Neuronal stem cell (in vitro differentiated cells): ENCODE measurements at regions not wholly inside any gene's neighbourhood (a gene's known extent, or its start where the extent isn't known, plus 50 kb on each side); places are given as distances from the start of the nearest gene placed in this dataset.
A peak's percentile ranks its signal among the peaks of the same experiment; 100 is the strongest.
"Not testable (repeated sequence)": the region's sequence is repeated elsewhere in the genome, so short reads cannot be mapped to it uniquely, and the experiment has no call there.

Experiments
- DNase-seq: peaks from one replicate; pipeline ENCODE4 v3.0.0-alpha.2; 2013; ENCODE audit warnings: low spot score
- H2AFZ ChIP-seq: one replicate; pipeline ENCODE4 v1.6.1; 2013; ENCODE audit warnings: mild to moderate bottlenecking, low read length, inconsistent platforms
- H2AK5ac ChIP-seq: 2 replicates; pipeline ENCODE4 v1.6.1; 2013; ENCODE audit warnings: low read depth, mild to moderate bottlenecking, inconsistent platforms, low read length, moderate library complexity, mixed read lengths
- H2BK120ac ChIP-seq: 2 replicates; pipeline ENCODE4 v1.6.1; 2013; ENCODE audit warnings: low read depth, mild to moderate bottlenecking, inconsistent platforms, low read length, moderate library complexity, mixed read lengths
- H2BK12ac ChIP-seq: one replicate; pipeline ENCODE4 v1.6.1; 2013; ENCODE audit warnings: low read length, inconsistent platforms
- H2BK15ac ChIP-seq: 2 replicates; pipeline ENCODE4 v1.6.1; 2013; ENCODE audit warnings: mild to moderate bottlenecking, low read length, inconsistent platforms, mixed read lengths
- H2BK5ac ChIP-seq: one replicate; pipeline ENCODE4 v1.6.1; 2013; ENCODE audit warnings: inconsistent platforms, mild to moderate bottlenecking, low read length, moderate library complexity
- H3K14ac ChIP-seq: one replicate; pipeline ENCODE4 v1.6.1; 2013; ENCODE audit warnings: low read length, inconsistent platforms
- H3K18ac ChIP-seq: 2 replicates; pipeline ENCODE4 v1.6.1; 2013; ENCODE audit warnings: low read length, inconsistent platforms
- H3K23ac ChIP-seq: 2 replicates; pipeline ENCODE4 v1.6.1; 2013; ENCODE audit warnings: low read depth, mild to moderate bottlenecking, mixed read lengths, low read length, inconsistent platforms; ENCODE audit not compliant: poor library complexity
- H3K27ac ChIP-seq: replicated peaks from 3 replicates; pipeline ENCODE4 v1.5.1; 2013; ENCODE audit warnings: low read length, inconsistent platforms
- H3K27me3 ChIP-seq, 3 experiments: 2 replicates each; pipeline ENCODE4 v1.6.1; 2013; ENCODE audit warnings: low read length in 3 of 3, mild to moderate bottlenecking in 2 of 3, inconsistent platforms in 1 of 3, low read depth in 1 of 3, mixed read lengths in 1 of 3, moderate library complexity in 1 of 3; ENCODE audit not compliant: control insufficient read depth in 3 of 3, insufficient read depth in 3 of 3
- H3K36me3 ChIP-seq, 2 donors: replicated peaks in 1 of 2; 2 replicates each; pipeline ENCODE4 v1.6.1; 2013; ENCODE audit warnings: low read length in 2 of 2; ENCODE audit not compliant: control insufficient read depth in 2 of 2, insufficient read depth in 2 of 2
- H3K4ac ChIP-seq: 2 replicates; pipeline ENCODE4 v1.6.1; 2013; ENCODE audit warnings: inconsistent platforms, mild to moderate bottlenecking, low read length, moderate library complexity
- H3K4me1 ChIP-seq, 2 donors: 1 replicate in 1 of 2; 2 replicates in 1 of 2; pipeline ENCODE4 v1.6.1; 2013; ENCODE audit warnings: low read length in 2 of 2, low read depth in 1 of 2; ENCODE audit not compliant: control insufficient read depth in 2 of 2, insufficient read depth in 1 of 2
- H3K4me2 ChIP-seq: one replicate; pipeline ENCODE4 v1.6.1; 2013; ENCODE audit warnings: mild to moderate bottlenecking, low read length, inconsistent platforms; ENCODE audit not compliant: insufficient read depth, poor library complexity, severe bottlenecking
- H3K4me3 ChIP-seq, 2 donors: 2 replicates each; pipeline ENCODE4 v1.5.1; 2013; ENCODE audit warnings: low read length in 2 of 2, mild to moderate bottlenecking in 2 of 2, inconsistent platforms in 1 of 2, moderate library complexity in 1 of 2
- H3K79me1 ChIP-seq: one replicate; pipeline ENCODE4 v1.6.1; 2013; ENCODE audit warnings: low read depth, mild to moderate bottlenecking, inconsistent platforms, low read length, moderate library complexity
- H3K9ac ChIP-seq: one replicate; pipeline ENCODE4 v1.6.1; 2013; ENCODE audit warnings: mild to moderate bottlenecking, low read depth, low read length, inconsistent platforms; ENCODE audit not compliant: poor library complexity
- H3K9me3 ChIP-seq, 2 donors: replicated peaks in 1 of 2; 2 replicates each; pipeline versions ENCODE3 to v1.6.1; 2013; ENCODE audit warnings: low read length in 2 of 2, mild to moderate bottlenecking in 2 of 2, inconsistent platforms in 1 of 2, low read depth in 1 of 2, mixed read lengths in 1 of 2, moderate library complexity in 1 of 2; ENCODE audit not compliant: control insufficient read depth in 2 of 2, insufficient read depth in 1 of 2
- H4K8ac ChIP-seq: one replicate; pipeline ENCODE4 v1.6.1; 2013; ENCODE audit warnings: low read depth, mild to moderate bottlenecking, inconsistent platforms, low read length, moderate library complexity
- H4K91ac ChIP-seq: one replicate; pipeline ENCODE4 v1.6.1; 2013; ENCODE audit warnings: low read length, low read depth, mild to moderate bottlenecking, inconsistent platforms; ENCODE audit not compliant: poor library complexity
- WGBS, 2 donors: extraction: QIAGEN DNeasy Blood & Tissue Kit; methylation state at CpG; one replicate each; pipeline ENCODE4 v1.1.7; 2013; ENCODE audit warnings: missing lambda C conversion rate in 2 of 2, mixed read lengths in 1 of 2; ENCODE audit not compliant: insufficient read length in 2 of 2, insufficient replicate concordance in 1 of 2; ENCODE audit errors: extremely low coverage in 2 of 2; 5-methylcytosine and 5-hydroxymethylcytosine counted together

- H3K14ac ChIP-seq, H2AK5ac ChIP-seq, H2BK12ac ChIP-seq, H3K79me1 ChIP-seq, H3K27ac ChIP-seq, H3K27me3 ChIP-seq, H3K9ac ChIP-seq, H3K4me3 ChIP-seq, H3K4ac ChIP-seq, H2BK5ac ChIP-seq, H3K36me3 ChIP-seq, H3K18ac ChIP-seq, DNase-seq, H2AFZ ChIP-seq, H3K23ac ChIP-seq, H4K8ac ChIP-seq, H3K9me3 ChIP-seq, H2BK120ac ChIP-seq, H3K4me2 ChIP-seq, H4K91ac ChIP-seq, H2BK15ac ChIP-seq: not testable (repeated sequence)
- H3K4me1 ChIP-seq = peaks cover 13 to 24% of the 10 kb centered on the region in 2 donors
- no CpG with 5 or more reads among the region's 30 CpGs for WGBS, 2 donors
Observed at GRCh38 chr3:8440142-8440541, 61.5 kb upstream of the LMCD1 start.

GRCh38 chr3:8441969-8442559 lies 59.6 kb upstream of the LMCD1 start:
- WGBS, 2 donors = no CpG with 5 or more reads among the region's 8 CpGs
- no peak overlapping the region for H2AK5ac ChIP-seq
- no peak overlapping the region for H3K4me3 ChIP-seq
- H2BK15ac ChIP-seq = no peak overlapping the region
- H3K27me3 ChIP-seq = no peaks in the 10 kb centered on the region
- H3K27ac ChIP-seq = no peak overlapping the region
- H3K4me2 ChIP-seq = no peak overlapping the region
- no peak overlapping the region for H3K14ac ChIP-seq
- H2AFZ ChIP-seq = no peak overlapping the region
- H2BK12ac ChIP-seq = no peak overlapping the region
- no peak overlapping the region for H2BK5ac ChIP-seq
- H3K79me1 ChIP-seq = no peaks in the 10 kb centered on the region
- peak overlapping the region; percentile 92 for H3K18ac ChIP-seq
- H4K91ac ChIP-seq = no peak overlapping the region
- H3K4ac ChIP-seq = no peak overlapping the region
- no peak overlapping the region for H2BK120ac ChIP-seq
- H3K9ac ChIP-seq = peak overlapping the region; percentile 57
- H3K9me3 ChIP-seq = peaks cover 0 to 7% of the 10 kb centered on the region in 2 donors
- H3K36me3 ChIP-seq = no peaks in the 10 kb centered on the region
- peak; percentile 63 for DNase-seq
- H3K4me1 ChIP-seq = peaks cover 13 to 29% of the 10 kb centered on the region in 2 donors
- no peak overlapping the region for H4K8ac ChIP-seq
- no peak overlapping the region for H3K23ac ChIP-seq

- no peak overlapping the region for H3K4me3 ChIP-seq
- DNase-seq = no peak
- H3K9ac ChIP-seq = no peak overlapping the region
- no peak overlapping the region for H3K4ac ChIP-seq
- no peak overlapping the region for H2BK12ac ChIP-seq
- H2BK120ac ChIP-seq = no peak overlapping the region
- H2AK5ac ChIP-seq = no peak overlapping the region
- no peaks in the 10 kb centered on the region for H3K36me3 ChIP-seq
- peaks cover 13 to 29% of the 10 kb centered on the region in 2 donors for H3K4me1 ChIP-seq
- no CpG with 5 or more reads among the region's 4 CpGs for WGBS, 2 donors
- no peak overlapping the region for H4K91ac ChIP-seq
- H3K14ac ChIP-seq = no peak overlapping the region
- no peak overlapping the region for H2AFZ ChIP-seq
- H4K8ac ChIP-seq = no peak overlapping the region
- no peak overlapping the region for H2BK5ac ChIP-seq
- H3K18ac ChIP-seq = peak overlapping the region; percentile 78
- no peak overlapping the region for H3K23ac ChIP-seq
- no peak overlapping the region for H3K27ac ChIP-seq
- no peaks in the 10 kb centered on the region for H3K27me3 ChIP-seq
- no peak overlapping the region for H2BK15ac ChIP-seq
- H3K9me3 ChIP-seq = peaks cover 0 to 6% of the 10 kb centered on the region in 2 donors
- H3K79me1 ChIP-seq = no peaks in the 10 kb centered on the region
- H3K4me2 ChIP-seq = no peak overlapping the region
Observed at GRCh38 chr3:8442993-8443650, 58.5 kb upstream of the LMCD1 start.

GRCh38 chr3:8443829-8444791 lies 57.5 kb upstream of the LMCD1 start:
- no peak overlapping the region for H2AK5ac ChIP-seq
- H2BK12ac ChIP-seq = no peak overlapping the region
- H3K36me3 ChIP-seq = no peaks in the 10 kb centered on the region
- H3K4ac ChIP-seq = no peak overlapping the region
- peak overlapping the region; percentile 47 for H3K4me2 ChIP-seq
- no peaks in the 10 kb centered on the region for H3K79me1 ChIP-seq
- H3K27me3 ChIP-seq = no peaks in the 10 kb centered on the region
- H3K23ac ChIP-seq = no peak overlapping the region
- H3K9ac ChIP-seq = no peak overlapping the region
- H3K4me3 ChIP-seq = peak overlapping the region in 1 of 2 donors; percentile 30
- H2BK120ac ChIP-seq = no peak overlapping the region
- H2BK15ac ChIP-seq = no peak overlapping the region
- H2BK5ac ChIP-seq = no peak overlapping the region
- H3K27ac ChIP-seq = peak overlapping the region; percentile 82
- H3K9me3 ChIP-seq = no peaks in the 10 kb centered on the region
- H3K14ac ChIP-seq = no peak overlapping the region
- H4K91ac ChIP-seq = no peak overlapping the region
- H4K8ac ChIP-seq = no peak overlapping the region
- WGBS, 2 donors = no CpG with 5 or more reads among the region's 15 CpGs
- H3K18ac ChIP-seq = peak overlapping the region; percentile 86
- H3K4me1 ChIP-seq = peaks cover 13 to 29% of the 10 kb centered on the region in 2 donors
- DNase-seq = peak; percentile 70
- H2AFZ ChIP-seq = peak overlapping the region; percentile 68
